ENCODE measurements at regions not wholly inside any gene's neighbourhood (a gene's known extent, or its start where the extent isn't known, plus 50 kb on each side); places are given as distances from the start of the nearest gene placed in this dataset.

GRCh38 chr6:168782187-168782751 is 341.3 kb downstream of the SMOC2 start:
- no peak for TF ChIP-seq EP300 (IDR thresholded peaks at IDR 0.05)
- no peak for TF ChIP-seq POLR2AphosphoS5 (IDR thresholded peaks at IDR 0.05)
- no peak for TF ChIP-seq CTCF (IDR thresholded peaks at IDR 0.05)
- no peak for TF ChIP-seq POLR2A (IDR thresholded peaks at IDR 0.05)
- no peak for ATAC-seq
- Histone ChIP-seq H3K9me3 (no peaks in the 10 kb centered on the region), H3K4me1 (peaks cover 0 to 28% (median 0%) of the 10 kb centered on the region in 3 donors), H3K4me3 (no peak overlapping the region), H3K27ac (no peak overlapping the region), H3K27me3 (no peaks in the 10 kb centered on the region), H3K36me3 (no peaks in the 10 kb centered on the region)
- 60 to 68% methylated on average over 6 of the region's 18 CpGs for WGBS, 2 donors (ENCODE audit: low coverage in 1 of 2)

- 14 to 15% methylated on average over 6 to 7 of the region's 7 CpGs for WGBS, 2 donors (ENCODE audit: low coverage in 1 of 2)
- H3K9me3 ChIP-seq, result peaks cover 0 to 18% (median 0%) of the 10 kb centered on the region in 3 donors
- peaks cover 0 to 26% (median 0%) of the 10 kb centered on the region in 3 donors for H3K4me1 ChIP-seq
- no peak overlapping the region for H3K27ac ChIP-seq
- no peak overlapping the region for H3K4me3 ChIP-seq
- no peaks in the 10 kb centered on the region for H3K36me3 ChIP-seq
- TF ChIP-seq POLR2AphosphoS5 (IDR thresholded peaks at IDR 0.05) (peak; percentile 59), EP300 (IDR thresholded peaks at IDR 0.05) (no peak)
- no peaks in the 10 kb centered on the region for H3K27me3 ChIP-seq
- ATAC-seq, result peak; percentile 89
Measured at GRCh38 chr6:168778201-168778600, 337.2 kb downstream of the SMOC2 start.

GRCh38 chr6:168774381-168774780 is 333.4 kb downstream of the SMOC2 start:
- H3K4me1 ChIP-seq, result peaks cover 0 to 15% (median 0%) of the 10 kb centered on the region in 3 donors
- H3K27me3 ChIP-seq, result no peaks in the 10 kb centered on the region
- H3K27ac ChIP-seq, result no peak overlapping the region
- H3K36me3 ChIP-seq, result no peaks in the 10 kb centered on the region
- ATAC-seq, result no peak
- H3K9me3 ChIP-seq, result peaks cover 0 to 24% (median 0%) of the 10 kb centered on the region in 3 donors
- H3K4me3 ChIP-seq, result no peak overlapping the region
- no peak for TF ChIP-seq EP300 (IDR thresholded peaks at IDR 0.05)
- TF ChIP-seq POLR2AphosphoS5 (IDR thresholded peaks at IDR 0.05), result no peak
- TF ChIP-seq CTCF (IDR thresholded peaks at IDR 0.05), result no peak
- TF ChIP-seq POLR2A (IDR thresholded peaks at IDR 0.05), result no peak

GRCh38 chr6:168773788-168774187 is 332.8 kb downstream of the SMOC2 start:
- Histone ChIP-seq H3K27me3 (no peaks in the 10 kb centered on the region), H3K4me3 (no peak overlapping the region), H3K9me3 (peaks cover 0 to 24% (median 0%) of the 10 kb centered on the region in 3 donors), H3K36me3 (no peaks in the 10 kb centered on the region), H3K4me1 (peaks cover 0 to 14% (median 0%) of the 10 kb centered on the region in 3 donors), H3K27ac (no peak overlapping the region)
- ATAC-seq, result no peak
- TF ChIP-seq POLR2AphosphoS5 (IDR thresholded peaks at IDR 0.05) (no peak), POLR2A (IDR thresholded peaks at IDR 0.05) (no peak), CTCF (IDR thresholded peaks at IDR 0.05) (no peak), EP300 (IDR thresholded peaks at IDR 0.05) (no peak)

- peaks cover 0 to 5% (median 0%) of the 10 kb centered on the region in 3 donors for H3K9me3 ChIP-seq
- ATAC-seq, result no peak
- H3K27me3 ChIP-seq, result no peaks in the 10 kb centered on the region
- H3K4me3 ChIP-seq, result no peak overlapping the region
- no peaks in the 10 kb centered on the region for H3K4me1 ChIP-seq
- H3K36me3 ChIP-seq, result no peaks in the 10 kb centered on the region
- 0 to 24% methylated on average over 1 of the region's 1 CpG for WGBS, 2 donors (ENCODE audit: low coverage in 1 of 2)
- TF ChIP-seq CTCF (IDR thresholded peaks at IDR 0.05) (no peak), EP300 (IDR thresholded peaks at IDR 0.05) (no peak), POLR2AphosphoS5 (IDR thresholded peaks at IDR 0.05) (no peak), POLR2A (IDR thresholded peaks at IDR 0.05) (no peak)
- no peak overlapping the region for H3K27ac ChIP-seq
Measured at GRCh38 chr6:168765752-168766151, 324.8 kb downstream of the SMOC2 start.

Data from gastroesophageal sphincter (tissue), 4 donors.